GM19043 (cell line): ENCODE measurements at regions not wholly inside any gene's neighbourhood (a gene's known extent, or its start where the extent isn't known, plus 50 kb on each side); places are given as distances from the start of the nearest gene placed in this dataset.

Source experiments
- ATAC-seq: cut with Tn5 transposase; IDR thresholded peaks from one replicate; pipeline ENCODE4 v1.9.1; 2021; ENCODE audit warnings: low read depth; ENCODE audit not compliant: unreplicated experiment

DNA sequence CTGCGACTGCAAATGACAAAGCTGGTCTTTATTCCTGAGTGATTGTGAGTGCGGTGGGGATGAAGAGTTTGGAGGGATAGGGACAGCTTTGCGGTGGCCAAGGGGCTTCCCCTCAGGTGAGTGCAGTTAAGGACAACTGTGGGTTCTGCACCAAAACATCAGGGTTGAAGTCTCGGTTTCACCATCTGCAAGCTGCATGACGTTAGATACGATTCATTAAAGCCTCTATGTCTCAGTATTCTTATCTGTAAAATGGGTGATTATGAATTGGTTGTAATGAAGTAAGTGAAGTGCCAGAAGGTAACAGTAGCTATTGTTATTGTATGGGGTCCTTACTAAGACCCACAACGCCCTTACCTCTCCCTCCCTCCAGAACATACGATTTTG, 226.8 kb upstream of the DAPK1 start:
- no peak for ATAC-seq

DNA sequence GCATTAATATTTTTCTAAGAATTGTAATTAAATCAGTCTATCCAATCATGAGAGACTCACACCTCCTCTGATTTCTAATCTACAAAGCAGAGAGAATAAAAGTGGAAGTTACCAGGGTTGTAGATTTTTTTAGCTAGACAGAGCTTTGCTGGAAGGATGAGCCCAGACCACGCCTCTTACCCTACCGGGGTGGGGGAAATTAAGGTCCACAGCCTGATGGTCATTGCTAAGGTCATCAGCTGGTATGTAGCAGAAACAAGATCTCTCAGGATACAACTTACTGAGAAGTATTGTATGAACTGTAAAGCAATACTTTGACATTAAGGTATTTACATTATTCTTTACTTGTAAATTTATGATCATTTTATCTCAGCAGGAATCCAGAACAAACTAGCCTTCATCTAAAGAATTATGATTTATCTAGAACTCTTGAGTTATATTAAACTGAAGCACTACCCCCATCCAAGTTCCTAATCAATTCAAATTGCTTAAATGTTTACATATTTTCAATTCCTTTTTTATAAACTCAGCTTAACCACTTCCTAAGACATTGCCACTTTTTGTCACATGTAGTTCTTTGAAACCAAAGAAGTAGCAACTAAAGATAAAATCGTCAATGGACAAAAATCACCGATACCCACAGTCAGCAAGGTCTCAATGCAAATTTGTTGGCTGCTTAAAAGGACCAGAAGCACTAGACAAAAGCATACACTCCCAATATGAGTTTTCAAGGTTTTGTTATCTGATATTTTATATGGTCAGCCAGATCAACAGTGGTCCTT, 225.8 kb upstream of the DAPK1 start:
- ATAC-seq, result no peak

DNA sequence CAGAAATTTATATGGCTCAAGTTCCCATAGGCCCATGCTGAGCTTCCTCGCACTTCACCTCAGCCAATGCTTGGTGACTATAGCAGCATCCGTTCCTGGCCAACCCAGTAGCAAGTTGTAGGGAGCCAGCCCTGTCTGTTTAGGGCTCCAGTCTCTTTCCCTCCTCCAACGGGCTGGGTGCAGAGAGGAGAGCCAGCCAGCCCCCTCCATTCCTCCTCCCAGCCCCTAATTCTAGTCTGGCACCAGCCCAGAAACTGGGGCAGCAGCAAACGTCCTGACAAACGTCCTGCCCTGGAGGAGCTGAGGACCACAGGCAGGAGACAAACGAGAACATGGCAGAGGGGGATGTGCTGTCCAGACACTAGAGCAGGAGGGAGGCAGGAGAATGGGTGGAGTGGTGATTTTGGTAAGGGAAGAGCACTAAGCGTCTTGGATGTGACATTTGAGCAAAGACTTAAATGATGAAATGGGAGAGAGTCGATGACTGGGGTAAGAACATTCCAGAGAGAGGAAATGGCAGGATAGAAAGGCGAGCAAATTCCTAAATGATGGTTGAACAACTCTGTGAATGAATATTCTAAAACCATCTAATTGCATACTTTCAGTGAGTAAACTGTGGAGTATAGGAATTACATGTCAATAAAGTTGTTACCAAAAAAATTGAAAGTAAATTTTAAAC, 222.5 kb upstream of the DAPK1 start:
- no peak for ATAC-seq

DNA sequence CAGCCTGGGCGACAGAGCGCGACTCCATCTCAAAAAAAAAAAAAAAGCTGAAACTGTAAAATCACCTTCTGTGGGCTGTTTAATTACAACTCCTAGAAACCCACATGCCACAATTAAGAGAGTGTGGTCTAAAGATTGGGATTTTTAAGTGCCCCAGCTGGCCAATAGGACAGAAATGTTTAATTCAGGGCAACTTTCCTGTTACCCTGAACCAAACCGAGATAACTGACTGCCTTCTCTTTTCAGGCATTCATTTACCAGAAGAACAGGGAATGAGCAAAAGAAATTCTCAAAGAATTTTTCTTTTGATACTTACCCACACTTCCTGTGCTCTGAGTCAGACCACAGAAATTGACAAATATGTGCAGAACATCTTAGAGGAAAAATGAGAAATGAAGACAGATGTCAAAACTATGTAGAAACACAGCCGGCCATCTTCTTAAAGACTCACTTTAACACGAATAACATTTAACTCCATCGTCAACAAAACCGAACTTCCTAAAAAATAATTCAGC, 221.3 kb upstream of the DAPK1 start:
- no peak for ATAC-seq

DNA sequence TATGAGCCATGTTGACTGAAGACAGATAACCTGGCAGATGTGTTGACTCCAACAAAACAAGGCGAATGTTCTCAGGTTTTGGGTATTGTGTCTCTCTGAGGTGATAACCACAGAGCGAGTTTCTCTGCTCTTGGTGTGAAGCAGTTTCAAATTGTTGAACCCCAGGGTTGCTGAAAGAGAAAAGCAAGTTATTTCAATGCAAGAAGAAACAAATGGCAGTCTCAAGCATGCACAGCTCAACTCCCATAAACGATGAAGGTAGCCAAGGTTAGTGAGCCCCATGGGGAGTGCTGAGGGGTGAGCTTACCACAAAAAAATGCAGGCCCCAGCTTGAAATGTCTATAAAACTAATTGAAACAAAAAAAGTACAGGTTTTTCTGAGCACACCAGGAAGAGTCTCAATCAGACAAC, 220.8 kb upstream of the DAPK1 start:
- ATAC-seq, result no peak

DNA sequence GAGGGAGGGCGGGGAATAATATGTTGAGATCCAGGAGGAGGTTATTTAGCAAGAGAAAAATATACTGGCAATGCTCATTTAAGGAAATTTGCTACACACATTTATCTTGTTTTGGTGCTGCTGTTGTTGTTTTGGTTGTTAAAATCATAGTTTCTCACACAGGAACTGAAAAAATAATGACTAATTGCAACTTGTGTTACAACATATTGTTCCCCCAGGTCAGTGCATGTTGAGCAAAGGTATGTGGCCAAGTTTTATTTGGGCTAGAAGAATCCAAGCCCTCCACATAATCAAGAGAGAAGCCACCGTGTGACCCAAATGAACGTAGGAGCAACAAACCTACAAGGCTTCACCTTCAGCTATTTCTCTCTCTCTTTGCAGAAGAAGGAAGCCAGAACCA, 220.3 kb upstream of the DAPK1 start:
- ATAC-seq, result no peak

DNA sequence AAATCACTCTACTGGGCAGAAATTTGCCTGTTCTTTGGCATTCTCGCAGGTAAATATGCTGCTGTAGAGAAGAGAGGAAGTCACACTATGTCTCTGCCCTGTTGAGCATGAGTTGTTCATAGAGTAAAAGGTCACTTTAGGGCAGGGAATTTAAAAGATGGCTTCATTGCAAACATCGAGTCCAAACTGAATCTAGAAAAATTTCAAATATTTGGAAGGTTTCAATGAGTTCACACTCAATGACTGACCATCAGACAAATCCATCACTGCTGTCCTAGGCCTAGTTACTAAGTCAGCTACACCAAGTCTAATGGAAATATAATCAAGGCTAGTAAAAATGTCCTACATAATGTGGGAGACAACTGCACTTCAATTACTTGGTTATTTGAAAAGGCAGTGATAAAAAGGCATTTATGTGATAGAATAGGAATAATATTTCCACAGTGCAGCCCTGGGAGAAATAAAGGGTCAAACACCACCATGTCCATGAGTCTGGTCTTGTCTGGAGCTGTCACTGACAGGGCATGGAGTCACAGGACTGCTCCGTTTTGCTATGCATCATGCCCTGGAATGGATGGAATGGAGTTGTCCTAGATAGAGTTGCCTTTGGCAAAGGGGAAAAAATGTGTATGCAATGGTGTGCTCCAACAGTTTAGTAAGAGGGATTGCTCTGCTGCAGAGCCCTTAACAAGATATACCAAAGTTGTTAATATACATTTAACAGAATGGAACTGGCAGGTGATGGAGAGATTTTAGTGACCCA, 218.5 kb upstream of the DAPK1 start:
- ATAC-seq, result no peak

DNA sequence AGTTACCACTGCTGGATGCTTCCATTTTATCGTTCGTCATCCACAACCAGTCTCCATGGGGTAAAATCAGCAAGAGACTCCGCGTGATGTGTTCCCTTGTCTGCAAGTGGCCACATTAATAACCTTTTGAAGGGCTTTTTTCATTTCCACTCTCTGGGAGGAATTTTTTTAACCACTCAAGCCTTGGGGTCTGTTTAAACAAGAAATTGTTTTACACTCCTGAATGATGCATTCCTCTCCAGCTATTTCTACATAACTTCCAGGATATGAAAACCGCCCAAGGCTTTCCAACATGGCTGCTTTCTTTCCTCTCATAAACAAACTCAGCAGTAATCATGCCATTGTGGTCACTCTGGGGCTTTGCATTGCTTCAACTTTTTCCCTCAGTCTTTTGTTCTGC, 217.2 kb upstream of the DAPK1 start:
- no peak for ATAC-seq

DNA sequence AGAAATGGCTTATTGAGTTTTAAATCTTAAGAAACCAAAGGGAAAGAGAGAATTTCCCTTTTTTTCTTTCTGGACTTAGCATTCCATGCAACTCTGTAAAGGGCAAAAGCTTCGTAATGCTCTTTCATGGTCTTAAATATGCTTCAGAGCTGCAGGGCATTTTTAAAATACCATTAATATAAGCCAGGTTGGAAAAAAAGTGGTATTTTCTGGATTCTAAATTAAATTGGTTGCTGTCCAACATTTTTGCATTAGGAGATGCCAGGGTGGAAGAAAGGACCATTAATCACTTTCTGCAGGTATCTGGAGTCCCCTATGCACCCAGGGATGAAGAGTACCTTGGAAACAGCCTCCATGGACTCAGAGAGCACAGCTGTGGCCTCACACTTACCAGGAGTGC, 215.1 kb upstream of the DAPK1 start:
- no peak for ATAC-seq

DNA sequence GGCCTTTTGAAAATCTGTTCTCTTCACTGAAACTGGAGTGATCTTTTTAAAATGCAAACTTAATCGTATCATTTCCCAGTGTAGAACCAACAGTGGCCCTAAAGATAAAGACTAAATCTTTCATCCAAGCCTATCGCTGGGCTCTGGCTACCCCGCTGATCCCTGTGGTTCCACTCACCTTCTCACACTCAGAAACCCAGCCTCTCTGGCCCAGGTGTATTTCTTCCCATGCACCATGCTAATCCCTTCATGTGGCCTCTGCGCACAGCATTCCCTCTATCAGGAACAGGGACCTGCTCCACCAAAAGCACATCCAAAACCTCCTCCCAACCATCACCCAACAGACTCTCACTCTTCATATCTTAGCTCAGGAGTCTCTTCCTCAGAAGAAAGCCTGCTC, 214.1 kb upstream of the DAPK1 start:
- ATAC-seq, result no peak

DNA sequence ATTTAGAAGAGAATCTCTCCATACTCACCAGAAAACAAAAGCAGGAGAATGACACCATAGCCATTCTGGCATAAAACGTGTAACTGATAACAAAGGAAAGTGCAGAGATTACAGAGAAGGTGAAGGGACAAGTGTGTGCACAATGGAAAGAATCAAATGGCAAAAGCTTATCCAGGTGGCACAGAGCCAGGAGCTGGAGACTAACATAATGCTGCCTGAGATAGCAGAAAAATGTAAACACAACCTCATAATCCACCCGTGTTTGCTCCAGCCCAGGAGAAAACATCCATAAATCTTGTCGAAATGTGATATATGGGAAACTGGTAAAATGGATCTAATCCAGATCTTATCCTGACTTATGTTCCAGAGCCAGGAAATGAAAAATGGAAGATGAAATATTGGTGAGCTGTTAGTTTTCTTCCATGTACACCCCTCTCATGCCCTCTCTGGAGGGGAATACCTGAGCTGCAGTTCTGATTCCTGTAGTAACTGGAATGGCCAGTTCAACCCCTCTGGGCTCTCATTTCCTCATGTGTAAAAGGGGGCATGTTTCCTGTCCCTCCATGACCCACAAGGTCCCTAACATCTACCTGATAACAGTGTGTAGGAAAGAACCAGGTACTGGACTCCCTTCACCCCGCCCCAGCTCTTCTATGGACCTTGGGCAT, 212.3 kb upstream of the DAPK1 start:
- ATAC-seq, result no peak

DNA sequence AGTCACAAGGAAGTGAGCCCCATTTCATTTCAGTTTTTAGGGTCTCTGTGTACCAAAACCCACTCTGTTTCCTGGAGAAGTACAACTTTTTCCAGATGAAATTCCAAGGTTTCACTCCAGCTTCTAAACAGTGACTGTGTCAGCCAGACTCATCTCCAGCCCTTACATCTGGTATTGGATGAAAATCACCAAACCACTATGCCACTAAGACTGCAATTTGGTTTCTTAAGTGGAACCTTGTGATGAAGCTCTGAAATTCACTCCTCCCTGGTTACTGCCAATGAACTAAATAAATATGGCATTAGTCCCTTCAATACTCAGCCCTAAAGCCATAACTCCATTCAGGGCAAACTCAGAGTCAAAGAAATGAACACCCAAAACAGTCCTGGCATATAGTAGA, 211.2 kb upstream of the DAPK1 start:
- ATAC-seq, result no peak

DNA sequence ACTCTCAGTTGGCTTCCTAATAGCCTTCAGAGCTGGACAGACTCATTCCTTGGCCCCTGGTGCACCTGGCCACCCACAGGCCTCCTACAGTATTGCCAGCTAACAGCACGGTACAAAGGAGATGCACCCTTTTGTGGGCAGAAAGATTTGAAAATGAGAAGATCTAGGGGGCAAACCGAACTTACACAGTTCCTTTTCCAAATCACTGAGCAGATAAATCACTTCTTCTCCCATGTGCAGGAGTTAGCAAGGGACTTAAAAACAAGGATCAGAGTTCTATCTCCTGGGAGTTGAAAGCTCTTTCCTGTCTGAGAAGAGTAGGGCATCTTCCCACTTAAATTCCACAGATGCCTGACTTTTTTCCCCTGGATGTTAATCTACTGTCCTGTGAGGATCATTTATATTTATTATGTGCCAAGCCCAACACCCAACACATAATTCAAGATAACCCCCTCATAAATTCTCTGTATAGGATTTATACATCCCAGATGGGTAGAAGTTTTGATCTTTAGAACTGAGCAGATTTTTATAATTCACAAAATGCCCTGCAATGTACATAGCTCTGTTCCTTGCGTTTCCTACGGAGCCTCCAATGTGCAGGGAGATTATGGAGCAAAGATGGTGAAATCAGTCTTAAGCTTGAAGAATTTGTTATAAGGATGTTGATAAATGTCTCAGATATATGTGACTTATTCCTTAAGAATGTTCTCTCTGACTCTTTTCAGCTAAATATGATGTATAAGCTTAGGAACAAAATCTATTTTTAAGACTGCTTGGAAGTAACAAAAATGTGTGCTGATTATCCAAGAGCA, 207.2 kb upstream of the DAPK1 start:
- ATAC-seq, result no peak

DNA sequence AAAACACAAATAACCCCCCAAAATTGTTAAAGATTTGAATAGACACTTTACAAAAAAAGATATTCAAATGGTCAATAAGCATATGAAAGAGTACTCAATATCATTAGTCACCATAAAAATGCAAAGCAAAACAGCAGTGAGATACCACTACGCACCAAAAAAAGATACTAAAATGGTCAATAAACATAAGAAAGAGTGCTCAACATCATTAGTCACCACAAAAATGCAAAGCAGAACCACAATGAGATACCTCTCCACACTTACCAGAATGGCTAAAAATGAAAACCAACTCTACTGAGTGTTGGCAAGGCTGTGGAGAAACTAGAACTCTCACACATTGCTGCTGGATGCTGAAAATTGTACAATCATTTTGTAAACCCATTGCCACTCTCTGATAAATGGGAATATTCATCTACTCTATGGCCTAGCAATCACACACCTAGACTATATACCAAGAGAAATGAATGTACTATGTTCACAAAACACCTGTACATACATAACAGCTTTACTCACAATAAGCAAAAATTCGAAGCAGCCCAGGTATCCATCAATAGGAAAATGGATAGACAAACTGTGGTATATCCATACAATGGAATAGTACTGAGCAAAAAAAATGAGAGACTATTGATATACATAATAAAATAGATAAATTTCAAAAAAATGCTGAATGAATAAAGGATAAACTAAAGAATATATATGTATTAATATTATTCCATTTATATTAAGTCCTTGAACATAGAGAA, 205.0 kb upstream of the DAPK1 start:
- no peak for ATAC-seq

DNA sequence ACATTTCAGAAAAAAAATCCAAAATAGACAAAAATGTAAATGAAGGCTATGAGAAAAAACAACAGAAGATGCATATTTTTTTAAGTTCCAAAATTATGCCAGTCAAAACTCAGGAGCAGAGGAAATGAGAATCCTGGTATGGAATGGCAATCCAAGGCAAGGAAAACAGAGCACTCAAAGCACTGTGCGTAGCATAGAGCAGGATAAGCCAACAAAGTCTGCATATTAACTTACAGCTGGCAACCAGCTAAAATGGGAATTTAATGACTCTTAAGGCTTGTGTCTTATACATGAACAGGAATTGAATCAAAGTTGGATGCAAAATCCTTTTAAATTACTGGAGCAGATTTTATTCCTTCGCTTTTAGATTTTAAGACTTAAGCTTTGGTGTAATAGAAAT, 203.5 kb upstream of the DAPK1 start:
- no peak for ATAC-seq

DNA sequence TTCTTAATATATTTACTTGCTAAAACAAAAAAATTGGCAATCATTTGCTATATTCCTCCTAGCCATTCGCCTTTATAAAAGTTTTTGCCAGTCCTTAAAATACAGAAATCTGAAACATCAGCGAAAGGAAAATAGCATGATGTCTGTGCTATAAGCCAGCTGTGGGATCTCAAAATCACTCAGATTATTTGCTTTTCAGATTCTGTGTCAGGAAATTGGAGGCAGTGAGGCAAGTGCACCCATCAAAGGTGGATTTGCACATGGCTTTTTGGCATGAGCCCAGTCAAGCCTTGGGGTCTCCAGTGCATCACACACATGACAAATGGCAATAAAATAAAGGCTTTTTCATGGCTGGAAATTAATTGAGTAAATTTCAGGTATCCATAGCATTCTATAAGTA, 196.8 kb upstream of the DAPK1 start:
- no peak for ATAC-seq

DNA sequence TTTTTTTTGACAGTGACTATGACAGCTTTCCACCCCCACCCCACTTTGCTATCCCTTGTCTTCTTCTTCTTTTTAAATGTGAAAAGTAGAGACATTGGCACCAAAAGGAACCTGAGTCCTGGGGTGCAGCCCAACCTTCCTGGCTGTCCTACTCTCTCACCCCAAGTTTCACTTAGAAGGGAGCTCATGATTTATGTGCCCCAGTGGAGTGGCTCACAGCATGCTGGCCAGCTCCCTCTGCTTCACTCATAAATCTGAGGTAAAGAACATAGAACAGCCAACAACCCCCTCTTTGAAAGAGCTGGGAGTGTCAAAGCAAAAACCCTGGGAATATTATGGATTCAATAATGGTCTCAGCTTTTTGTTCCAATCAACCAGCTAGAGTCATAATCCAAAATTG, 196.3 kb upstream of the DAPK1 start:
- no peak for ATAC-seq

DNA sequence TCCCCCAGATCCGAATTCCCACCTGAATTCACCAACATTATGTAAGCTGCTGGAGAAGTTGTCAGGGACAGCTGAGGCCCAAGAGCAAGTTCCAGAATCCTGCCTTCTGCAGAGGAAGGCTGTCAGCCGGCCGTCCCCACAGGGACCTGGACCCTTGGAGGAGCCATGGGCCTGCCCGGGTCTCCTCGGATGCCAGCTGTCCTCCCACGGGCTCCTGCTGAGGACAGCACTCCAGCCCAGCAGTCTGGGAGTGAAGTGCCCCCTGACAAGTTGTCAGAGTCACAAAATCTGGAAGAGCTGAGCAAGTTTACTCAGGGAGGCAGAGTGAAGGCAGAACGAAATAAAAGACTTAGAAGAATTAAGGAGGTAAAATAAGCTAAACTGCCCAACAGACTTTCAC, 192.5 kb upstream of the DAPK1 start:
- no peak for ATAC-seq

DNA sequence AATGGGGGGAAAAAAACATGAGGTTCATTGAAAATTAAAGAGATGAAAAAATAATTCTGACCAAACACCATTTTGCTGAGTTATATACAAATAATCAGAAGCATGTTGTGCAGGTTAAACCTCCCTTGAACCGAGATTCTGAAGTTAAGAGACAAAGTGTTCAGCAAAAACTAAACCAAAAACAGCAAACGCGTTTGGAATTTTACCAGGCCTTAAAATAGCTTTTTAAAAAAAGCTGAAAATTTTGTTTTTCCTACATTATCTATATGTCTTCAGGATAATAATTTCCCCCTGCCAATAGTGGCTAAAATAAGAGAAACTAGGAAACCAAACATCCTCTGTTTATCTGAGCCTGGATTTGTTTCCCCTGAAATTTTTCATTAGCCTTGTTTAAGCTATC, 191.7 kb upstream of the DAPK1 start:
- no peak for ATAC-seq
